D721Med (cell line): ENCODE measurements at regions not wholly inside any gene's neighbourhood (a gene's known extent, or its start where the extent isn't known, plus 50 kb on each side); places are given as distances from the start of the nearest gene placed in this dataset.

Source experiments
- DNase-seq: peaks from one replicate; pipeline ENCODE4 v3.0.0; 2011; ENCODE audit warnings: low spot score; ENCODE audit not compliant: insufficient read length
- FAIRE-seq: peaks from 2 replicates; lab custom pipeline; 2011; peaks lifted over from hg19 to GRCh38; lab: Jason Lieb, UNC
- CTCF ChIP-seq: IDR thresholded peaks from 2 replicates; pipeline ENCODE4 v1.5.1; 2012; ENCODE audit warnings: mild to moderate bottlenecking, control low read depth; ENCODE audit not compliant: insufficient read depth; ENCODE audit errors: missing control alignments

GRCh38 chrX:34778916-34779315, 121.8 kb upstream of the TMEM47 start:
- no peak for FAIRE-seq
- no peak for TF ChIP-seq CTCF

GRCh38 chrX:34790026-34790425, 132.9 kb upstream of the TMEM47 start:
- no peak for TF ChIP-seq CTCF
- FAIRE-seq (no peak), DNase-seq (no peak)

More at GRCh38 chrX:34778916-34779315, 121.8 kb upstream of the TMEM47 start:
- DNase-seq: no peak

GRCh38 chrX:34805951-34806350, 136.6 kb upstream of the FAM47B start:
- no peak for FAIRE-seq
- TF ChIP-seq CTCF: no peak
- DNase-seq: no peak

- DNase-seq: no peak
- no peak for FAIRE-seq
- TF ChIP-seq CTCF: no peak
Measured at GRCh38 chrX:34809096-34809495, 133.5 kb upstream of the FAM47B start.

GRCh38 chrX:34810364-34810763, 132.2 kb upstream of the FAM47B start:
- TF ChIP-seq CTCF: no peak
- FAIRE-seq (peak; percentile 38), DNase-seq (no peak)

GRCh38 chrX:34810916-34811315, 131.7 kb upstream of the FAM47B start:
- DNase-seq: no peak
- no peak for TF ChIP-seq CTCF
- no peak for FAIRE-seq

- no peak for FAIRE-seq
- DNase-seq: no peak
- TF ChIP-seq CTCF: no peak
Measured at GRCh38 chrX:34813618-34814017, 129.0 kb upstream of the FAM47B start.
